Activated B cell treated with CpG ODN at 0.5 μM for 24 hours (primary cell): ENCODE measurements at regions not wholly inside any gene's neighbourhood (a gene's known extent, or its start where the extent isn't known, plus 50 kb on each side); places are given as distances from the start of the nearest gene placed in this dataset.

Experiments used
- ATAC-seq: fragments of 200-7000 bp; cut with Tn5 transposase; one replicate; pipeline ENCODE4 v1.10.0; 2021; ENCODE audit warnings: low read depth, mild to moderate bottlenecking, moderate library complexity
- CTCF ChIA-PET: fragments of 350-600 bp; sonication (Branson Sonifier 250); formaldehyde crosslinking; loops from one replicate; lab custom pipeline; 2021; ENCODE audit warnings: antibody characterized with exemption; lab: Charles Lee
- POLR2A ChIA-PET: fragments of 350-600 bp; sonication (Branson Sonifier 250); formaldehyde crosslinking; loops from one replicate; lab custom pipeline; 2021; ENCODE audit warnings: antibody characterized with exemption; lab: Charles Lee
- DNase-seq: peaks from one replicate; pipeline ENCODE4 v3.0.0; 2022
- H3K27ac Mint-ChIP-seq: one replicate; pipeline ENCODE4 v1.8.0; 2020; ENCODE audit warnings: mixed read lengths
- H3K27me3 Mint-ChIP-seq: one replicate; pipeline ENCODE4 v1.8.0; 2021; ENCODE audit warnings: mixed read lengths
- H3K36me3 Mint-ChIP-seq: one replicate; pipeline ENCODE4 v1.8.0; 2021; ENCODE audit warnings: low read depth, mixed read lengths
- H3K4me1 Mint-ChIP-seq: one replicate; pipeline ENCODE4 v1.8.0; 2021; ENCODE audit warnings: mixed read lengths
- H3K4me3 Mint-ChIP-seq: one replicate; pipeline ENCODE4 v1.8.0; 2020; ENCODE audit warnings: mild to moderate bottlenecking, mixed read lengths
- H3K9me3 Mint-ChIP-seq: one replicate; pipeline ENCODE4 v1.8.0; 2020; ENCODE audit warnings: mixed read lengths
- CTCF ChIP-seq: fragments of 200-600 bp; IDR thresholded peaks from one replicate; pipeline ENCODE4 v1.8.0; 2022; ENCODE audit warnings: antibody characterized with exemption, mild to moderate bottlenecking
- intact Hi-C: fragments of 100-400 bp; cut with micrococcal nuclease; formaldehyde crosslinking; loops from one replicate; pipeline ENCODE4 v1.15.1; 2024

- Mint-ChIP-seq H3K4me3 (no peak overlapping the region), H3K4me1 (no peaks in the 10 kb centered on the region), H3K36me3 (no peaks in the 10 kb centered on the region), H3K27ac (no peak overlapping the region), H3K27me3 (no peaks in the 10 kb centered on the region), H3K9me3 (peaks cover 6% of the 10 kb centered on the region)
- ChIA-PET CTCF (no interaction called here), POLR2A (no interaction called here)
- ATAC-seq: no peak
- DNase-seq: no peak
- intact Hi-C loops: no loop called here
- no peak for TF ChIP-seq CTCF
Measured at GRCh38 chr19:20339444-20339843, 172.4 kb downstream of the ZNF486 start.

- ATAC-seq: no peak
Measured at GRCh38 chr19:20334760-20335159, 167.7 kb downstream of the ZNF486 start.

GRCh38 chr19:20333508-20333907 is 166.5 kb downstream of the ZNF486 start:
- DNase-seq (no peak), ATAC-seq (no peak)
- ChIA-PET CTCF (no interaction called here), POLR2A (no interaction called here)
- H3K27ac Mint-ChIP-seq: no peak overlapping the region
- H3K4me1 Mint-ChIP-seq: no peaks in the 10 kb centered on the region
- intact Hi-C loops: no loop called here
- H3K27me3 Mint-ChIP-seq: no peaks in the 10 kb centered on the region
- TF ChIP-seq CTCF: no peak
- no peaks in the 10 kb centered on the region for H3K36me3 Mint-ChIP-seq
- no peak overlapping the region for H3K4me3 Mint-ChIP-seq
- H3K9me3 Mint-ChIP-seq: peaks cover 10% of the 10 kb centered on the region

More at GRCh38 chr19:20334760-20335159, 167.7 kb downstream of the ZNF486 start:
- ChIA-PET POLR2A (no interaction called here), CTCF (no interaction called here)
- no peak for DNase-seq
- Mint-ChIP-seq H3K36me3 (no peaks in the 10 kb centered on the region), H3K4me1 (no peaks in the 10 kb centered on the region), H3K27ac (no peak overlapping the region), H3K4me3 (no peak overlapping the region), H3K9me3 (peaks cover 10% of the 10 kb centered on the region), H3K27me3 (no peaks in the 10 kb centered on the region)
- no peak for TF ChIP-seq CTCF
- intact Hi-C loops: no loop called here

GRCh38 chr19:20325151-20325550 is 158.1 kb downstream of the ZNF486 start:
- H3K9me3 Mint-ChIP-seq: peaks cover 3% of the 10 kb centered on the region
- ChIA-PET POLR2A (no interaction called here), CTCF (interaction anchor here (0.6 kb wide), 1 partner anchor 50 kb away, joined by 3 read pairs; no protein-coding TSS in a partner anchor)
- intact Hi-C loops: no loop called here
- H3K36me3 Mint-ChIP-seq: no peaks in the 10 kb centered on the region
- TF ChIP-seq CTCF: no peak
- H3K27me3 Mint-ChIP-seq: no peaks in the 10 kb centered on the region
- H3K4me1 Mint-ChIP-seq: no peaks in the 10 kb centered on the region
- H3K27ac Mint-ChIP-seq: no peak overlapping the region
- DNase-seq (no peak), ATAC-seq (no peak)
- H3K4me3 Mint-ChIP-seq: no peak overlapping the region

GRCh38 chr19:20321139-20321763 is 154.2 kb downstream of the ZNF486 start:
- ChIA-PET CTCF (no interaction called here), POLR2A (no interaction called here)
- no peaks in the 10 kb centered on the region for H3K4me1 Mint-ChIP-seq
- DNase-seq (no peak), ATAC-seq (no peak)
- peaks cover 3% of the 10 kb centered on the region for H3K9me3 Mint-ChIP-seq
- H3K27me3 Mint-ChIP-seq: no peaks in the 10 kb centered on the region
- H3K4me3 Mint-ChIP-seq: no peak overlapping the region
- no peak overlapping the region for H3K27ac Mint-ChIP-seq
- intact Hi-C loops: no loop called here
- no peak for TF ChIP-seq CTCF
- H3K36me3 Mint-ChIP-seq: no peaks in the 10 kb centered on the region
